MM.1S (cell line): ENCODE measurements at regions not wholly inside any gene's neighbourhood (a gene's known extent, or its start where the extent isn't known, plus 50 kb on each side); places are given as distances from the start of the nearest gene placed in this dataset.

Experiments
- DNase-seq: peaks from one replicate; pipeline ENCODE4 v3.0.0-alpha.2; 2015
- H2AFZ ChIP-seq: fragments of 300-600 bp; sonication (generic); 2 replicates; pipeline ENCODE4 v1.6.0; 2016; ENCODE audit warnings: antibody characterized with exemption, low read length
- H3F3A ChIP-seq: fragments of 300-600 bp; sonication (generic); 2 replicates; pipeline ENCODE4 v1.6.1; 2016; ENCODE audit warnings: mild to moderate bottlenecking, antibody characterized with exemption, low read length, moderate library complexity, mixed read lengths; ENCODE audit not compliant: insufficient read depth
- H3K27ac ChIP-seq: fragments of 300-600 bp; sonication (generic); 2 replicates; pipeline ENCODE4 v1.5.1; 2016; ENCODE audit warnings: mild to moderate bottlenecking, low read length
- H3K27me3 ChIP-seq: fragments of 300-600 bp; sonication (generic); replicated peaks from 2 replicates; pipeline ENCODE4 v1.6.0; 2016; ENCODE audit warnings: low read length; ENCODE audit not compliant: insufficient read depth
- H3K36me3 ChIP-seq: fragments of 300-600 bp; sonication (generic); replicated peaks from 2 replicates; pipeline ENCODE4 v1.6.1; 2016; ENCODE audit warnings: mild to moderate bottlenecking, low read length, mixed read lengths; ENCODE audit not compliant: insufficient read depth
- H3K4me1 ChIP-seq: fragments of 300-600 bp; sonication (generic); 2 replicates; pipeline ENCODE4 v1.6.1; 2016; ENCODE audit warnings: low read length, mixed read lengths
- H3K4me2 ChIP-seq: fragments of 300-600 bp; sonication (generic); 2 replicates; pipeline ENCODE4 v1.6.0; 2016; ENCODE audit warnings: low read depth, low read length
- H3K4me3 ChIP-seq: fragments of 300-600 bp; sonication (generic); 2 replicates; pipeline ENCODE4 v1.5.1; 2016; ENCODE audit warnings: low read length, mixed read lengths
- H3K79me2 ChIP-seq: fragments of 300-600 bp; sonication (generic); 2 replicates; pipeline ENCODE4 v1.6.1; 2016; ENCODE audit warnings: mixed run types, low read length, mixed read lengths
- H3K9ac ChIP-seq: fragments of 300-600 bp; sonication (generic); 2 replicates; pipeline ENCODE4 v1.6.1; 2016; ENCODE audit warnings: low read length, mixed read lengths
- H3K9me2 ChIP-seq: fragments of 300-600 bp; sonication (generic); replicated peaks from 2 replicates; pipeline ENCODE4 v1.6.1; 2016; ENCODE audit warnings: mild to moderate bottlenecking, low read length, mixed read lengths; ENCODE audit not compliant: insufficient read depth
- H3K9me3 ChIP-seq: fragments of 300-600 bp; sonication (generic); replicated peaks from 2 replicates; pipeline ENCODE4 v1.6.1; 2016; ENCODE audit warnings: mild to moderate bottlenecking, low read length, mixed read lengths; ENCODE audit not compliant: insufficient read depth
- H4K20me1 ChIP-seq: fragments of 300-600 bp; sonication (generic); 2 replicates; pipeline ENCODE4 v1.6.1; 2016; ENCODE audit warnings: mild to moderate bottlenecking, low read length, moderate library complexity, mixed read lengths; ENCODE audit not compliant: insufficient read depth
- EZH2 ChIP-seq: fragments of 300-600 bp; sonication (generic); optimal IDR thresholded peaks from 2 replicates; pipeline ENCODE3; 2017; ENCODE audit warnings: low read depth, mild to moderate bottlenecking, antibody characterized with exemption, low read length, mixed read lengths
- EZH2phosphoT487 ChIP-seq: fragments of 300-600 bp; sonication (generic); IDR thresholded peaks from 2 replicates; pipeline ENCODE4 v1.6.1; 2018; ENCODE audit warnings: antibody characterized with exemption, low read length
- TF ChIP-seq, protein P1 (sequence below): fragments of 300-600 bp; sonication (generic); IDR thresholded peaks from 2 replicates; pipeline ENCODE4 v1.5.1; 2016; ENCODE audit warnings: antibody characterized with exemption, low read length, mixed read lengths

DNA sequence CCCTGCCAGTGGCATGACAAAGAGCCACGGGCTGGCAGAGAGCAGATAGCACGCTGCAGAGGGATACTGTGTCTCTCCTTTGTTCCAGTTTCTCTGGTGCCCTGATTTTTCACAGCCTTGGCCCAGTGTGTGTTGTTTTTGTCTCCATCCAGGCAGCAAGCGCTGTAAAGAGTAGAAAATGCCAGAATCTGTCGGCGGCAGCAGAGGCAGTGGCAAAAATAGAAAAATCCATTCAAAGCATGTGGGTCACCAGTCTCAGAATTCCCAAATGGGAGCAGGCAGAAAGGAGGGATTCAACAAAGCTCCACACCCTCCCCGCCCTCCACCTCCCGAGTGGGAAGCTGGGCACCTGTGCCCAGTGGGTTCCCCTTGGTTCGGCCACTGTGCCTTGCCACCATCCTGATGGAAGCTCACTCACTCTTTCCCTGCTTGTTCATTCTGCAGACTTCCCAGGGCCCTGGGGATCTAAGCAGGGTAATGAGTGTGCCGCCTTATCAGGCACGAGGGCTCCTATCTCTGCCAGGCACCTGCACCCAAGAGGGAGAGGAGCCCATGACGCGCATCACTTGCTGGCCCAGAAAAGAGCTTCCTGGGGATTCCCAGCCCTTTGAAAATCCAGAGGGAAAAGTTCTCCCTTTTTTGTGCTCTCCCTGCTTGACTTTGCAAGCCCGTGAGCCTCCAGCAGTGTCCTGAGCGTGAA is 416.9 kb downstream of the IRS2 start:
- H3K27me3 ChIP-seq, result no peaks in the 10 kb centered on the region
- TF ChIP-seq EZH2phosphoT487 (no peak), EZH2 (no peak)
- TF ChIP-seq, protein P1, sequence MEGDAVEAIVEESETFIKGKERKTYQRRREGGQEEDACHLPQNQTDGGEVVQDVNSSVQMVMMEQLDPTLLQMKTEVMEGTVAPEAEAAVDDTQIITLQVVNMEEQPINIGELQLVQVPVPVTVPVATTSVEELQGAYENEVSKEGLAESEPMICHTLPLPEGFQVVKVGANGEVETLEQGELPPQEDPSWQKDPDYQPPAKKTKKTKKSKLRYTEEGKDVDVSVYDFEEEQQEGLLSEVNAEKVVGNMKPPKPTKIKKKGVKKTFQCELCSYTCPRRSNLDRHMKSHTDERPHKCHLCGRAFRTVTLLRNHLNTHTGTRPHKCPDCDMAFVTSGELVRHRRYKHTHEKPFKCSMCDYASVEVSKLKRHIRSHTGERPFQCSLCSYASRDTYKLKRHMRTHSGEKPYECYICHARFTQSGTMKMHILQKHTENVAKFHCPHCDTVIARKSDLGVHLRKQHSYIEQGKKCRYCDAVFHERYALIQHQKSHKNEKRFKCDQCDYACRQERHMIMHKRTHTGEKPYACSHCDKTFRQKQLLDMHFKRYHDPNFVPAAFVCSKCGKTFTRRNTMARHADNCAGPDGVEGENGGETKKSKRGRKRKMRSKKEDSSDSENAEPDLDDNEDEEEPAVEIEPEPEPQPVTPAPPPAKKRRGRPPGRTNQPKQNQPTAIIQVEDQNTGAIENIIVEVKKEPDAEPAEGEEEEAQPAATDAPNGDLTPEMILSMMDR, result no peak

DNA sequence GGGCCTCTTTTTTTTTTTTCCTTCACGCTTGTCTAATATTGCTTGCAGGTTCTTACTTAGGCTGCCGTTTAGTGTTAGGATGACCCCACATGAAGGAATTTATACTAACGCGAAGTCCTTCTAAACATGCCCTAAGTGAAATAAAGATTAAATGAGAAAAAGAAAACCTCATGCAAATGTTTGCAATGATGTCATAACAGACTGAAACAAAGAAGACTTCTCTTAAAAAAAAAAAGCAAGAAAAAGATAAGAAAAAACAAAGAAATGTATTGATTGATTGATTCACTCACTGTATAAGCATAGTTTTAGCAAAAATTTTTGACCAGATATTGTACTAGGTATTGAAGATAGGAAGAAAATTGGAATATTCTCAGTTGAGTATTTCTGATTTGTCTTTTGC is 418.2 kb downstream of the IRS2 start:
- H3K4me2 ChIP-seq, result no peak overlapping the region
- no peak overlapping the region for H2AFZ ChIP-seq
- TF ChIP-seq EZH2 (no peak), EZH2phosphoT487 (no peak)
- TF ChIP-seq, protein P1, result no peak
- no peak for DNase-seq
- H4K20me1 ChIP-seq, result no peaks in the 10 kb centered on the region
- H3F3A ChIP-seq, result no peaks in the 10 kb centered on the region
- H3K9me3 ChIP-seq, result no peaks in the 10 kb centered on the region
- no peaks in the 10 kb centered on the region for H3K79me2 ChIP-seq
- no peaks in the 10 kb centered on the region for H3K27me3 ChIP-seq
- H3K4me1 ChIP-seq, result no peaks in the 10 kb centered on the region
- H3K36me3 ChIP-seq, result no peaks in the 10 kb centered on the region
- H3K9ac ChIP-seq, result no peak overlapping the region
- no peak overlapping the region for H3K27ac ChIP-seq
- H3K4me3 ChIP-seq, result no peak overlapping the region
- no peaks in the 10 kb centered on the region for H3K9me2 ChIP-seq

More for the DNA sequence above, 416.9 kb downstream of the IRS2 start:
- H3K4me1 ChIP-seq, result no peaks in the 10 kb centered on the region
- H3K9me3 ChIP-seq, result no peaks in the 10 kb centered on the region
- H3K9me2 ChIP-seq, result no peaks in the 10 kb centered on the region
- H3K79me2 ChIP-seq, result no peaks in the 10 kb centered on the region
- no peak overlapping the region for H3K4me3 ChIP-seq
- no peak overlapping the region for H2AFZ ChIP-seq
- H3K9ac ChIP-seq, result no peak overlapping the region
- H3K4me2 ChIP-seq, result no peak overlapping the region
- no peaks in the 10 kb centered on the region for H3F3A ChIP-seq
- DNase-seq, result no peak
- no peaks in the 10 kb centered on the region for H4K20me1 ChIP-seq
- no peak overlapping the region for H3K27ac ChIP-seq
- no peaks in the 10 kb centered on the region for H3K36me3 ChIP-seq

DNA sequence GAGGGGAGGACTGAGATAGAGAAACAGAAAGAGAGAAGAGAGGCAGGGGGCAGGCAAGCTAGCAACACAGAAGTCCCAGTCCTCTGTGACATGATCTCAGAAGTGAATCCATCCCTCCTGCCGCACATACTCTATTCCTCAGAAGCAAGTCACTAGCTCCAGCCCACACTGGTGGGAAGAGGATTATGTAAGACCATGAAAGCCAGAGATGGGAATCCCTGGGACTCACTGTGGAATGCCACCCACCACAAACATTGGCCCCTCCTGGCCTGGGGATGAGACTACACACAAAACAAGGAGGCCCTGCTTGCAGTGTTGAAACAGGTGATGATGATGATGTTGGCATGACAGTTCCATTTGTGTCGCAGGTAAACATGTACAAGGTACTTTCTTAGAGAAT is 419.9 kb downstream of the IRS2 start:
- Histone ChIP-seq H3K4me3 (no peak overlapping the region), H3F3A (no peaks in the 10 kb centered on the region), H2AFZ (no peak overlapping the region), H3K4me2 (no peak overlapping the region), H4K20me1 (no peaks in the 10 kb centered on the region), H3K9me2 (no peaks in the 10 kb centered on the region), H3K9me3 (no peaks in the 10 kb centered on the region), H3K27ac (no peak overlapping the region), H3K4me1 (no peaks in the 10 kb centered on the region), H3K36me3 (no peaks in the 10 kb centered on the region), H3K27me3 (no peaks in the 10 kb centered on the region), H3K9ac (no peak overlapping the region), H3K79me2 (no peaks in the 10 kb centered on the region)
- DNase-seq, result no peak
- TF ChIP-seq, protein P1, result no peak
- TF ChIP-seq EZH2 (no peak), EZH2phosphoT487 (no peak)
